Common myeloid progenitor, CD34-positive (primary cell): ENCODE measurements at regions not wholly inside any gene's neighbourhood (a gene's known extent, or its start where the extent isn't known, plus 50 kb on each side); places are given as distances from the start of the nearest gene placed in this dataset.
"Not testable (repeated sequence)": the region's sequence is repeated elsewhere in the genome, so short reads cannot be mapped to it uniquely, and the experiment has no call there.

Experiments used
- CTCF ChIA-PET: fragments of 350-600 bp; sonication (Branson Sonifier 250); formaldehyde crosslinking; loops from one replicate; lab custom pipeline; 2021; ENCODE audit warnings: antibody characterized with exemption; lab: Charles Lee
- POLR2A ChIA-PET: fragments of 350-600 bp; sonication (Branson Sonifier 250); formaldehyde crosslinking; loops from one replicate; lab custom pipeline; 2021; ENCODE audit warnings: antibody characterized with exemption; lab: Charles Lee
- DNase-seq, 3 donors: peaks; one replicate each; pipeline versions ENCODE4 v3.0.0 to v3.0.0-alpha.2; 2013
- H3K27ac ChIP-seq, 2 experiments: 1 replicate in 1 of 2; 2 replicates in 1 of 2; pipeline ENCODE4 v1.7.0; 2013; ENCODE audit warnings: inconsistent platforms in 2 of 2, low read length in 2 of 2, mild to moderate bottlenecking in 2 of 2, low read depth in 1 of 2, moderate library complexity in 1 of 2; ENCODE audit not compliant: severe bottlenecking in 2 of 2, insufficient read depth in 1 of 2, poor library complexity in 1 of 2
- H3K27me3 ChIP-seq, 5 experiments: replicated peaks in 2 of 5; 1 replicate in 3 of 5; 2 replicates in 2 of 5; pipeline versions ENCODE4 v1.6.1 to v1.7.0; 2013; ENCODE audit warnings: low read length in 4 of 5, mild to moderate bottlenecking in 2 of 5, moderate library complexity in 2 of 5, inconsistent platforms in 1 of 5; ENCODE audit not compliant: insufficient read depth in 5 of 5, control insufficient read depth in 4 of 5
- H3K36me3 ChIP-seq, 4 experiments: 1 replicate in 2 of 4; 2 replicates in 2 of 4; pipeline versions ENCODE4 v1.6.1 to v1.7.0; 2013; ENCODE audit warnings: low read length in 3 of 4, control low read depth in 1 of 4, mild to moderate bottlenecking in 1 of 4; ENCODE audit not compliant: control insufficient read depth in 4 of 4, insufficient read depth in 4 of 4
- H3K4me1 ChIP-seq, 4 experiments: 1 replicate in 3 of 4; 2 replicates in 1 of 4; pipeline versions ENCODE4 v1.6.1 to v1.7.1; 2013; ENCODE audit warnings: low read length in 3 of 4, mild to moderate bottlenecking in 3 of 4, control low read depth in 1 of 4, inconsistent platforms in 1 of 4, moderate library complexity in 1 of 4; ENCODE audit not compliant: control insufficient read depth in 4 of 4, insufficient read depth in 4 of 4; ENCODE audit errors: control extremely low read depth in 1 of 4
- H3K4me3 ChIP-seq, 7 experiments: 1 replicate in 4 of 7; 2 replicates in 3 of 7; pipeline versions ENCODE4 v1.5.1 to v1.7.0; 2013; ENCODE audit warnings: mild to moderate bottlenecking in 7 of 7, low read length in 6 of 7, moderate library complexity in 6 of 7, inconsistent platforms in 2 of 7, low read depth in 2 of 7, control low read depth in 1 of 7; ENCODE audit not compliant: insufficient read depth in 4 of 7, control insufficient read depth in 1 of 7; ENCODE audit errors: extremely low read depth in 1 of 7
- H3K9me3 ChIP-seq, 5 experiments: 1 replicate in 4 of 5; 2 replicates in 1 of 5; pipeline versions ENCODE4 v1.6.1 to v1.7.1; 2013; ENCODE audit warnings: low read length in 4 of 5, mild to moderate bottlenecking in 2 of 5, inconsistent platforms in 1 of 5, low read depth in 1 of 5, moderate library complexity in 1 of 5; ENCODE audit not compliant: control insufficient read depth in 4 of 5, insufficient read depth in 2 of 5; ENCODE audit errors: control extremely low read depth in 1 of 5
- WGBS: methylation state at CpG from one replicate; pipeline ENCODE4 v1.1.5; 2013; ENCODE audit not compliant: insufficient coverage; 5-methylcytosine and 5-hydroxymethylcytosine counted together

DNA sequence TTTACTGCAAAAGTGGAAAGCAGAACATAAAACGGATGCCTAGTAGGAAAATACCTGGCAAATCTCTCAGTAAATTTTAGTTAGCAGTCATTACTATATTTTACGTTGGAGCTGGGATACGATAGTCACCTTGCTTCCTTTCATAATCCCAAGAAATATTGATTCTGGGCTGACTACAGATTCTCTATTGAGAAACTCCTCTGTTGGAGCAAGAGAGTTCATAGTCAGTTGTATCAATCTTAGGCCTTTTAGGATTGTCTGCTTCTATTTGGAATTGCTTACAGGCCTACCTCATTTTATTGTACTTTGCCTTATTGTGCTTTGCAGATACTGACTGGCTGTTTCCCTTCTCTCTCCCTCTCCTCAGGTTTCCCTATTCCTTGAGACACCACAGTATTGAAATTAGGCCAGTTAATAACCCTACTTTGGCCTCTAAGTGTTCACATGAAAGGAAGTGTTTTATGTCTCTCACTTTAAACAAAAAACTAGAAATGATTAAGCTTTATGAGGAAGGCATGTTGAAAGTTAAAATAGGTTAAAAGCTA is 233.7 kb upstream of the TARS1 start:
- H3K4me1 ChIP-seq: peaks cover 3 to 18% (median 14%) of the 10 kb centered on the region in 4 experiments
- CTCF ChIA-PET: no interaction called here
- WGBS: no CpG with 5 or more reads among the region's 3 CpGs

DNA sequence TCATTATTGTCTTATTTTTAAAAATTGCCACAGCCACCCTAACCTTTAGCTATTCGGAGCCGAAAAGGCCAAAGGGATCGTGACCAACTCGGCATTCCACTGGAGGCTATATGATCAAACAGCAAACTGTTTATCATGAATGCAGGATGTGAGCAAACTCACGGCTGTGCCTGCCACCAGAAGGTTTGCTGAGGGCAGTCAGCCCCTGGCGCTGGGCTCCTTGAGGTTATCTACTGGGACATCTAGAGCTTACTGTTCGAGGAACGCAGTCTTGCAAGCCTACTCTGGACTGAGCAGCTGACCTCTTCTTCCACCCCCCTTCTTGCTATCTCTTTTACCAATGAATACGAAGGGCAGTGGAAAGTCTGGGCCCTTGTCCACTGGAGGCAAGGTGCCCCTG is 231.5 kb upstream of the TARS1 start:
- H3K27ac ChIP-seq: no peak overlapping the region
- H3K27me3 ChIP-seq: no peaks in the 10 kb centered on the region
- H3K4me3 ChIP-seq: no peak overlapping the region
- peaks cover 18 to 39% (median 36%) of the 10 kb centered on the region in 4 experiments for H3K4me1 ChIP-seq
- 97% methylated on average over 7 of the region's 9 CpGs for WGBS
- H3K36me3 ChIP-seq: no peaks in the 10 kb centered on the region
- peaks cover 0 to 10% (median 0%) of the 10 kb centered on the region in 5 experiments for H3K9me3 ChIP-seq
- no peak for DNase-seq
- CTCF ChIA-PET: no interaction called here
- POLR2A ChIA-PET: no interaction called here

More for the DNA sequence above, 233.7 kb upstream of the TARS1 start:
- Histone ChIP-seq H3K4me3 (no peak overlapping the region), H3K9me3 (peaks cover 0 to 10% (median 0%) of the 10 kb centered on the region in 5 experiments), H3K27ac (no peak overlapping the region), H3K27me3 (no peaks in the 10 kb centered on the region), H3K36me3 (no peaks in the 10 kb centered on the region)
- POLR2A ChIA-PET: no interaction called here
- no peak for DNase-seq

DNA sequence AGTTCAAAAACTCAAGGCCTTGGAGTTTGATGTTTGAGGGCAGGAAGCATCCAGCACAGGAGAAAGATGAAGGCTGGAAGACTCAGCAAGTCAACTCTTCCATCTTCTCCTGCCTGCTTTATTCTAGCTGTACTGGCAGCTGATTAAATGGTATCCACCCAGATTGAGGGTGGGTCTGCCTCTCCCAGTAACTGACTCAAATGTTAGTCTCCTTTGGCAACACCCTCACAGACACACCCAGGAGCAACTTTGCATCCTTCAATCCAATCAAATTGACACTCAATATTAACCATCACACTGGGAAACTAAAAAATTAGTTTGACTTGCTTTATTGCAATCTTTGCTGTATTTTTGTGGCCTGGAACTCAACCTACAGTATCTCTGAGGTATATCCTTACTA is 230.5 kb upstream of the TARS1 start:
- POLR2A ChIA-PET: not testable (repeated sequence)

GRCh38 chr5:33210978-33211377 is 229.8 kb upstream of the TARS1 start:
- Histone ChIP-seq H3K36me3 (no peaks in the 10 kb centered on the region), H3K27me3 (no peaks in the 10 kb centered on the region), H3K4me3 (no peak overlapping the region), H3K4me1 (peaks cover 18 to 42% (median 36%) of the 10 kb centered on the region in 4 experiments), H3K9me3 (peaks cover 0 to 10% (median 0%) of the 10 kb centered on the region in 5 experiments), H3K27ac (peak overlapping the region; percentile 62 to 74)
- ChIA-PET CTCF (no interaction called here), POLR2A (no interaction called here)
- 72% methylated on average over 2 of the region's 5 CpGs for WGBS
- peak in 1 of 3 donors; percentile 31 for DNase-seq

More for the DNA sequence above, 230.5 kb upstream of the TARS1 start:
- H3K4me3 ChIP-seq, H3K36me3 ChIP-seq, H3K27me3 ChIP-seq, H3K27ac ChIP-seq, DNase-seq, CTCF ChIA-PET: not testable (repeated sequence)
- peaks cover 18 to 43% (median 38%) of the 10 kb centered on the region in 4 experiments for H3K4me1 ChIP-seq
- H3K9me3 ChIP-seq: peaks cover 0 to 10% (median 0%) of the 10 kb centered on the region in 5 experiments

DNA sequence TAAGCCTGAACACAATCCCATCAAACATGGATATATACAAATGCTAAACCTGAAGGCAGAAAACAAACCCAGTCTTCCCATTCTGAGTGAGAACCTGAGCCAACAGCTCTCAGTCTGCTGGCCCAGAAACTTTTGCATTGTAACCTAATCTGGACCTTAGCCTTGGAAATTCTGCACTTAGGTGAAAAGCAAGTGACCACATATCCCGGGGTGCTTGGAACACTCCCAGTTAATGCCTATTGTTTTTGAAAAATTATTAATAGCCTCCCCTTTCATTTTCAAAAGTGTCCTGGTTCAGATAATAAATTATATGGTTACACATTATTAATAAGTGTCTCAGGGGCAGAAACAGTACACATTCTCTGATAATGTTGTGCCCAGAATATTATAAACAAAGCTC is 228.3 kb upstream of the TARS1 start:
- ChIA-PET POLR2A (no interaction called here), CTCF (interaction anchor here (0.6 to 1.3 kb wide), 3 partner anchors 13 to 79 kb away, joined by 3 read pairs; no protein-coding TSS in a partner anchor)
- Histone ChIP-seq H3K4me3 (peak overlapping the region in 2 of 7 experiments; percentile 31 to 45), H3K36me3 (no peaks in the 10 kb centered on the region), H3K27me3 (no peaks in the 10 kb centered on the region), H3K27ac (peak overlapping the region; percentile 62 to 74), H3K4me1 (peaks cover 18 to 42% (median 35%) of the 10 kb centered on the region in 4 experiments), H3K9me3 (peaks cover 0 to 10% (median 0%) of the 10 kb centered on the region in 5 experiments)
- peak in 1 of 3 donors; percentile 16 for DNase-seq
- no CpG with 5 or more reads among the region's 1 CpG for WGBS

GRCh38 chr5:33212900-33213299 is 227.9 kb upstream of the TARS1 start:
- H3K36me3 ChIP-seq: no peaks in the 10 kb centered on the region
- ChIA-PET CTCF (interaction anchor here (0.7 to 2.1 kb wide), 4 partner anchors 13 to 1107 kb away, joined by 3 to 5 read pairs (median 3); no protein-coding TSS in a partner anchor), POLR2A (no interaction called here)
- peak; percentile 47 to 85 (median 73) for DNase-seq
- peaks cover 18 to 42% (median 35%) of the 10 kb centered on the region in 4 experiments for H3K4me1 ChIP-seq
- H3K9me3 ChIP-seq: peaks cover 0 to 9% (median 0%) of the 10 kb centered on the region in 5 experiments
- 0% methylated on average over 2 of the region's 2 CpGs for WGBS
- H3K27ac ChIP-seq: peak overlapping the region; percentile 62 to 74
- peak overlapping the region in 2 of 7 experiments; percentile 31 to 45 for H3K4me3 ChIP-seq
- no peaks in the 10 kb centered on the region for H3K27me3 ChIP-seq

GRCh38 chr5:33223563-33224284 is 217.0 kb upstream of the TARS1 start:
- Histone ChIP-seq H3K36me3 (no peaks in the 10 kb centered on the region), H3K4me3 (no peak overlapping the region), H3K27me3 (no peaks in the 10 kb centered on the region), H3K27ac (no peak overlapping the region), H3K4me1 (peaks cover 6 to 16% (median 8%) of the 10 kb centered on the region in 4 experiments), H3K9me3 (peaks cover 0 to 5% (median 0%) of the 10 kb centered on the region in 5 experiments)
- ChIA-PET CTCF (interaction anchor here (0.9 to 1.0 kb wide), 2 partner anchors 10 to 20 kb away, joined by 3 to 4 read pairs; no protein-coding TSS in a partner anchor), POLR2A (no interaction called here)
- 100% methylated on average over 2 of the region's 3 CpGs for WGBS
- DNase-seq: no peak
